HG02973 (cell line): ENCODE measurements at regions not wholly inside any gene's neighbourhood (a gene's known extent, or its start where the extent isn't known, plus 50 kb on each side); places are given as distances from the start of the nearest gene placed in this dataset.

ENCODE experiments used
- ATAC-seq: cut with Tn5 transposase; IDR thresholded peaks from one replicate; pipeline ENCODE4 v1.9.1; 2021; ENCODE audit warnings: moderate library complexity; ENCODE audit not compliant: unreplicated experiment

- ATAC-seq = no peak
These were observed 2138.5 kb upstream of the PCDH20 start for GRCh38 chr13:63554157-63554556.

GRCh38 chr13:63551731-63552130 is 2136.1 kb upstream of the PCDH20 start:
- ATAC-seq = no peak

GRCh38 chr13:63546524-63546923 is 2130.9 kb upstream of the PCDH20 start:
- no peak for ATAC-seq

GRCh38 chr13:63542770-63543169 is 2127.1 kb upstream of the PCDH20 start:
- no peak for ATAC-seq

- no peak for ATAC-seq
These were observed 2125.7 kb upstream of the PCDH20 start for GRCh38 chr13:63541336-63541735.

- no peak for ATAC-seq
These were observed 2124.4 kb upstream of the PCDH20 start for GRCh38 chr13:63540061-63540460.

GRCh38 chr13:63517371-63517770 is 2101.7 kb upstream of the PCDH20 start:
- no peak for ATAC-seq

GRCh38 chr13:63516124-63516523 is 2100.5 kb upstream of the PCDH20 start:
- no peak for ATAC-seq

GRCh38 chr13:63514886-63515285 is 2099.2 kb upstream of the PCDH20 start:
- no peak for ATAC-seq

GRCh38 chr13:63512095-63512494 is 2096.4 kb upstream of the PCDH20 start:
- no peak for ATAC-seq

- no peak for ATAC-seq
These were observed 2086.1 kb upstream of the PCDH20 start for GRCh38 chr13:63501702-63502101.

- no peak for ATAC-seq
These were observed 2082.0 kb upstream of the PCDH20 start for GRCh38 chr13:63497601-63498000.

- no peak for ATAC-seq
These were observed 2077.0 kb upstream of the PCDH20 start for GRCh38 chr13:63492604-63493003.

GRCh38 chr13:63490149-63490548 is 2074.5 kb upstream of the PCDH20 start:
- no peak for ATAC-seq

GRCh38 chr13:63481334-63481733 is 2065.7 kb upstream of the PCDH20 start:
- ATAC-seq = no peak

GRCh38 chr13:63472711-63473110 is 2057.1 kb upstream of the PCDH20 start:
- ATAC-seq = no peak

GRCh38 chr13:63463782-63464610 is 2048.3 kb upstream of the PCDH20 start:
- ATAC-seq = no peak

- ATAC-seq = no peak
These were observed 2044.9 kb upstream of the PCDH20 start for GRCh38 chr13:63460462-63461090.

- ATAC-seq = no peak
These were observed 2041.5 kb upstream of the PCDH20 start for GRCh38 chr13:63457186-63457585.

GRCh38 chr13:63455938-63456337 is 2040.3 kb upstream of the PCDH20 start:
- no peak for ATAC-seq

- no peak for ATAC-seq
These were observed 2033.9 kb upstream of the PCDH20 start for GRCh38 chr13:63449550-63449949.

- ATAC-seq = no peak
These were observed 2033.0 kb upstream of the PCDH20 start for GRCh38 chr13:63448692-63449091.
